ENCODE measurements at regions not wholly inside any gene's neighbourhood (a gene's known extent, or its start where the extent isn't known, plus 50 kb on each side); places are given as distances from the start of the nearest gene placed in this dataset.
"Not testable (repeated sequence)": the region's sequence is repeated elsewhere in the genome, so short reads cannot be mapped to it uniquely, and the experiment has no call there.

- TF ChIP-seq CTCF (IDR thresholded peaks at IDR 0.05); POLR2AphosphoS5 (IDR thresholded peaks at IDR 0.05; ENCODE audit: low read depth, low read length); SIN3A (IDR thresholded peaks at IDR 0.05; ENCODE audit: borderline replicate concordance, insufficient read depth, low read depth, low read length); REST (IDR thresholded peaks at IDR 0.05; ENCODE audit: insufficient read depth in 1 of 2, low read depth in 2 of 2, low read length in 1 of 2): not testable (repeated sequence)
These were observed 86.5 kb upstream of the ABHD2 start for GRCh38 chr15:89001708-89002275.

All from Panc1 (cell line).